H1 (cell line): ENCODE measurements at regions not wholly inside any gene's neighbourhood (a gene's known extent, or its start where the extent isn't known, plus 50 kb on each side); places are given as distances from the start of the nearest gene placed in this dataset.

Experiments
- CTCF ChIA-PET: fragments of 300-600 bp; sonication (Branson Sonifier 250); formaldehyde crosslinking; loops from one replicate; lab custom pipeline; 2021; ENCODE audit not compliant: partially characterized antibody; lab: Charles Lee
- POLR2A ChIA-PET: fragments of 300-600 bp; sonication (Branson Sonifier 250); formaldehyde crosslinking; loops from one replicate; lab custom pipeline; 2021; ENCODE audit warnings: inconsistent platforms; ENCODE audit not compliant: partially characterized antibody; lab: Charles Lee
- DNase-seq, 2 experiments: peaks; one replicate each; pipeline versions ENCODE4 v3.0.0 to v3.0.0-alpha.2; 2010 to 2022; ENCODE audit warnings: low spot score in 2 of 2, low read depth in 1 of 2, mixed read lengths in 1 of 2
- FAIRE-seq: peaks from 2 replicates; lab custom pipeline; 2011; peaks lifted over from hg19 to GRCh38; lab: Jason Lieb, UNC
- H2AFZ ChIP-seq: 2 replicates; pipeline ENCODE4 v1.8.1; 2012; ENCODE audit warnings: low read length, inconsistent platforms
- H2AK5ac ChIP-seq: 2 replicates; pipeline ENCODE4 v1.6.1; 2013; ENCODE audit warnings: low read depth, low read length
- H2BK120ac ChIP-seq: replicated peaks from 2 replicates; pipeline ENCODE3; 2013; ENCODE audit warnings: low read depth, low read length, inconsistent platforms
- H2BK12ac ChIP-seq: 2 replicates; pipeline ENCODE4 v1.6.1; 2013; ENCODE audit warnings: low read depth, low read length
- H2BK15ac ChIP-seq: 2 replicates; pipeline ENCODE4 v1.6.1; 2013; ENCODE audit warnings: low read length
- H2BK20ac ChIP-seq: 2 replicates; pipeline ENCODE4 v1.6.1; 2013; ENCODE audit warnings: low read length
- H2BK5ac ChIP-seq: 2 replicates; pipeline ENCODE4 v1.6.1; 2013; ENCODE audit warnings: low read depth, low read length
- H3K14ac ChIP-seq: 2 replicates; pipeline ENCODE4 v1.6.1; 2013; ENCODE audit warnings: inconsistent platforms; ENCODE audit not compliant: insufficient read length
- H3K18ac ChIP-seq: 2 replicates; pipeline ENCODE4 v1.6.1; 2013; ENCODE audit warnings: low read length; ENCODE audit errors: extremely low read depth
- H3K23ac ChIP-seq: 2 replicates; pipeline ENCODE4 v1.6.1; 2013; ENCODE audit warnings: inconsistent platforms; ENCODE audit not compliant: insufficient read length
- H3K23me2 ChIP-seq: 2 replicates; pipeline ENCODE4 v1.6.1; 2013; ENCODE audit warnings: low read depth, low read length
- H3K27ac ChIP-seq: 2 replicates; pipeline ENCODE4 v1.6.1; 2011; ENCODE audit warnings: low read depth, low read length, inconsistent platforms
- H3K27me3 ChIP-seq, 4 experiments: replicated peaks in 1 of 4; 1 replicate in 1 of 4; 2 replicates in 3 of 4; pipeline versions ENCODE4 v1.6.1 to v1.8.1; 2011 to 2013; ENCODE audit warnings: low read length in 3 of 4, mild to moderate bottlenecking in 3 of 4, inconsistent platforms in 2 of 4, mixed read lengths in 2 of 4, moderate library complexity in 1 of 4; ENCODE audit not compliant: control insufficient read depth in 3 of 4, insufficient read depth in 3 of 4; ENCODE audit errors: extremely low read depth in 1 of 4
- H3K36me3 ChIP-seq, 4 experiments: 2 replicates each; pipeline versions ENCODE4 v1.6.1 to v1.8.1; 2011 to 2013; ENCODE audit warnings: mild to moderate bottlenecking in 4 of 4, low read length in 3 of 4, moderate library complexity in 2 of 4, control low read depth in 1 of 4, inconsistent platforms in 1 of 4; ENCODE audit not compliant: insufficient read depth in 4 of 4, control insufficient read depth in 2 of 4
- H3K4ac ChIP-seq: replicated peaks from 2 replicates; pipeline ENCODE3; 2013; ENCODE audit warnings: low read length, low read depth, mixed read lengths, inconsistent platforms; ENCODE audit not compliant: insufficient read length
- H3K4me1 ChIP-seq, 4 experiments: replicated peaks in 1 of 4; 1 replicate in 1 of 4; 2 replicates in 3 of 4; pipeline versions ENCODE4 v1.6.1 to v1.8.1; 2011 to 2013; ENCODE audit warnings: low read length in 3 of 4, inconsistent platforms in 2 of 4, mixed read lengths in 1 of 4; ENCODE audit not compliant: insufficient read depth in 4 of 4, control insufficient read depth in 3 of 4
- H3K4me2 ChIP-seq, 2 experiments: 2 replicates each; pipeline versions ENCODE4 v1.6.1 to v1.8.1; 2011 to 2013; ENCODE audit warnings: low read depth in 2 of 2, low read length in 2 of 2, control low read depth in 1 of 2, inconsistent platforms in 1 of 2, mild to moderate bottlenecking in 1 of 2; ENCODE audit not compliant: insufficient read depth in 1 of 2
- H3K4me3 ChIP-seq, 4 experiments: fragments of 200-600, 300-600 bp in 1 of 4; sonication (generic), shearing (Covaris generic), sonication (Bioruptor Twin) in 1 of 4; 2 replicates each; pipeline versions ENCODE4 v1.5.1 to v1.8.1; 2011 to 2016; ENCODE audit warnings: low read length in 4 of 4, low read depth in 3 of 4, control low read depth in 2 of 4, inconsistent platforms in 2 of 4, mild to moderate bottlenecking in 2 of 4, mixed read lengths in 1 of 4, moderate library complexity in 1 of 4; ENCODE audit not compliant: insufficient read depth in 2 of 4; ENCODE audit errors: extremely low read depth in 1 of 4
- H3K56ac ChIP-seq: replicated peaks from 2 replicates; pipeline ENCODE3; 2013; ENCODE audit warnings: low read depth, mild to moderate bottlenecking, mixed read lengths, low read length, inconsistent platforms; ENCODE audit not compliant: insufficient read length
- H3K79me1 ChIP-seq: 2 replicates; pipeline ENCODE4 v1.6.1; 2013; ENCODE audit warnings: low read depth, low read length, control low read depth
- H3K79me2 ChIP-seq, 2 experiments: 2 replicates each; pipeline versions ENCODE4 v1.6.1 to v1.8.1; 2012 to 2013; ENCODE audit warnings: low read length in 2 of 2, mild to moderate bottlenecking in 2 of 2, inconsistent platforms in 1 of 2; ENCODE audit not compliant: insufficient read depth in 2 of 2, control insufficient read depth in 1 of 2
- H3K9ac ChIP-seq, 4 experiments: replicated peaks in 1 of 4; 1 replicate in 1 of 4; 2 replicates in 3 of 4; pipeline versions ENCODE4 v1.6.1 to v1.8.1; 2011 to 2013; ENCODE audit warnings: low read depth in 3 of 4, low read length in 3 of 4, control low read depth in 2 of 4, mild to moderate bottlenecking in 2 of 4, moderate library complexity in 2 of 4, inconsistent platforms in 1 of 4; ENCODE audit errors: extremely low read depth in 1 of 4
- H3K9me3 ChIP-seq, 2 experiments: 2 replicates each; pipeline versions ENCODE4 v1.6.1 to v1.8.1; 2012 to 2013; ENCODE audit warnings: mild to moderate bottlenecking in 2 of 2, moderate library complexity in 2 of 2, control low read depth in 1 of 2, inconsistent platforms in 1 of 2, low read depth in 1 of 2, low read length in 1 of 2, mixed read lengths in 1 of 2; ENCODE audit not compliant: insufficient read depth in 2 of 2
- H4K20me1 ChIP-seq, 2 experiments: replicated peaks in 1 of 2; 2 replicates each; pipeline versions ENCODE3 to v1.8.1; 2011 to 2013; ENCODE audit warnings: inconsistent platforms in 2 of 2, low read length in 2 of 2, mild to moderate bottlenecking in 1 of 2; ENCODE audit not compliant: insufficient read depth in 2 of 2, control insufficient read depth in 1 of 2
- H4K5ac ChIP-seq: 2 replicates; pipeline ENCODE4 v1.6.1; 2013; ENCODE audit warnings: low read length, low read depth, mixed read lengths, inconsistent platforms; ENCODE audit not compliant: insufficient read length
- H4K8ac ChIP-seq: 2 replicates; pipeline ENCODE4 v1.8.0; 2013; ENCODE audit warnings: mild to moderate bottlenecking, moderate library complexity, low read length, inconsistent platforms; ENCODE audit not compliant: insufficient read depth; ENCODE audit errors: extremely low read depth
- H4K91ac ChIP-seq: replicated peaks from 2 replicates; pipeline ENCODE3; 2013; ENCODE audit warnings: low read length, mixed read lengths, inconsistent platforms; ENCODE audit not compliant: insufficient read length
- BCL11A ChIP-seq, 2 experiments: IDR thresholded peaks; one replicate each; pipeline ENCODE4 v1.6.1; 2011; ENCODE audit warnings: low read depth in 2 of 2, low read length in 2 of 2, mild to moderate bottlenecking in 2 of 2
- CTCF ChIP-seq, 3 experiments: IDR thresholded peaks; 1 replicate in 2 of 3; 2 replicates in 1 of 3; pipeline versions ENCODE4 v1.5.1 to v1.6.1; 2011; ENCODE audit warnings: low read length in 3 of 3, mild to moderate bottlenecking in 3 of 3, inconsistent platforms in 2 of 3, low read depth in 1 of 3, moderate library complexity in 1 of 3; ENCODE audit not compliant: insufficient read depth in 1 of 3; ENCODE audit errors: control extremely low read depth in 1 of 3
- SP2 ChIP-seq: IDR thresholded peaks from 2 replicates; pipeline ENCODE4 v1.6.1; 2012; ENCODE audit warnings: mild to moderate bottlenecking, low read length, inconsistent platforms
- TAF7 ChIP-seq: optimal IDR thresholded peaks from 2 replicates; pipeline ENCODE3; 2011; ENCODE audit warnings: low read depth, mild to moderate bottlenecking, inconsistent platforms, low read length, moderate library complexity, borderline replicate concordance
- TBP ChIP-seq: IDR thresholded peaks from 2 replicates; pipeline ENCODE4 v1.6.1; 2011; ENCODE audit warnings: low read depth, low read length, improper control_type of control experiment
- YY1 ChIP-seq: IDR thresholded peaks from 2 replicates; pipeline ENCODE4 v1.6.1; 2011; ENCODE audit warnings: low read depth, mild to moderate bottlenecking, low read length
- WGBS, 2 experiments: shearing (Covaris generic) in 1 of 2; methylation state at CpG; one replicate each; pipeline versions ENCODE4 v1.1.6 to v1.1.7; 2013 to 2015; ENCODE audit warnings: low lambda C conversion rate in 2 of 2, mixed read lengths in 2 of 2, inconsistent platforms in 1 of 2, low coverage in 1 of 2, missing lambda C conversion rate in 1 of 2; ENCODE audit not compliant: insufficient replicate concordance in 2 of 2, insufficient coverage in 1 of 2, insufficient read length in 1 of 2; ENCODE audit errors: extremely low coverage in 1 of 2, missing lambda C conversion rate in 1 of 2; 5-methylcytosine and 5-hydroxymethylcytosine counted together

- H3K79me1 ChIP-seq, result no peaks in the 10 kb centered on the region
- H3K79me2 ChIP-seq, result no peaks in the 10 kb centered on the region
- no peak overlapping the region for H2BK5ac ChIP-seq
- no peak overlapping the region for H3K23ac ChIP-seq
- ChIA-PET CTCF (interaction anchor here (1.7 kb wide), 1 partner anchor 14 kb away, joined by 4 read pairs; no protein-coding TSS in a partner anchor), POLR2A (no interaction called here)
- no peak overlapping the region for H3K56ac ChIP-seq
- H4K8ac ChIP-seq, result no peak overlapping the region
- H2AK5ac ChIP-seq, result no peak overlapping the region
- no peak overlapping the region for H3K4me3 ChIP-seq
- no peak overlapping the region for H2BK20ac ChIP-seq
- DNase-seq (no peak), FAIRE-seq (no peak)
- H4K91ac ChIP-seq, result no peak overlapping the region
- H2BK120ac ChIP-seq, result no peak overlapping the region
- H3K4me1 ChIP-seq, result no peaks in the 10 kb centered on the region
- TF ChIP-seq TBP (no peak), CTCF (IDR thresholded peaks at IDR 0.05; ENCODE audit: control extremely low read depth in 1 of 3, insufficient read depth in 1 of 3, low read depth in 1 of 3, low read length in 3 of 3) (no peak), BCL11A (IDR thresholded peaks at IDR 0.05; ENCODE audit: low read depth in 2 of 2, low read length in 2 of 2) (no peak), SP2 (no peak), TAF7 (no peak), YY1 (no peak)
- H2BK15ac ChIP-seq, result no peak overlapping the region
- WGBS, 2 experiments, result 95% methylated on average over 3 of the region's 3 CpGs; no CpG with 5 or more reads in 1 of the 2 experiments
- no peak overlapping the region for H2BK12ac ChIP-seq
- no peak overlapping the region for H3K14ac ChIP-seq
- no peaks in the 10 kb centered on the region for H3K36me3 ChIP-seq
- no peaks in the 10 kb centered on the region for H3K27me3 ChIP-seq
- no peak overlapping the region for H3K9ac ChIP-seq
- no peak overlapping the region for H3K18ac ChIP-seq
- no peak overlapping the region for H2AFZ ChIP-seq
- H3K9me3 ChIP-seq, result 0 out of 4 replicates have a peak, but pooled peaks cover 0 to 2% of the 10 kb centered on the region in 2 experiments
- H3K23me2 ChIP-seq, result no peaks in the 10 kb centered on the region
- no peak overlapping the region for H3K4me2 ChIP-seq
- H3K4ac ChIP-seq, result no peak overlapping the region
- no peaks in the 10 kb centered on the region for H4K20me1 ChIP-seq
- no peak overlapping the region for H4K5ac ChIP-seq
- no peak overlapping the region for H3K27ac ChIP-seq
These were observed 451.8 kb downstream of the ATP23 start for GRCh38 chr12:58393152-58393551.
